GM18519 (cell line): ENCODE measurements at regions not wholly inside any gene's neighbourhood (a gene's known extent, or its start where the extent isn't known, plus 50 kb on each side); places are given as distances from the start of the nearest gene placed in this dataset.
A peak's percentile ranks its signal among the peaks of the same experiment; 100 is the strongest.
"Not testable (repeated sequence)": the region's sequence is repeated elsewhere in the genome, so short reads cannot be mapped to it uniquely, and the experiment has no call there.

Experiments used
- ATAC-seq: cut with Tn5 transposase; IDR thresholded peaks from one replicate; pipeline ENCODE4 v1.9.1; 2021; ENCODE audit warnings: mild to moderate bottlenecking, moderate library complexity; ENCODE audit not compliant: unreplicated experiment, low FRiP score

- ATAC-seq: no peak
Measured at GRCh38 chr7:82629583-82629982, 186.0 kb upstream of the CACNA2D1 start.

GRCh38 chr7:82625377-82625776 lies 181.8 kb upstream of the CACNA2D1 start:
- no peak for ATAC-seq

DNA sequence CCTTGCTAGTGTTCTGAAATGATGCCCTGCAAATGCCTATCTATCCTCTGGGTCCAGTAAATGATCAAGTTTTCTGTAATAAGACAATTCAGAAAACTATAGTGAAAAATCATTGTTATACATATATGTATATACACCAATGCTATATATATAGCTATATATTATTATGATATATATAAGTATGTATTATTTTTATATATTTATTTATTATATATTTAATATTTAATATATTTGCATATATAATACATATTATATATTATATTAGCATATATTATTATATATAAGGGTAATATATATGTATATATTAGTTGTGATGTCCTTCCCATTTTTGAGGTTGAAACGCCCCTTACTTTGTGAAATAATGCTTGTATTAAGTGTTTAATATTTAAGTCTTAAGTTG lies 181.4 kb upstream of the CACNA2D1 start:
- no peak for ATAC-seq

DNA sequence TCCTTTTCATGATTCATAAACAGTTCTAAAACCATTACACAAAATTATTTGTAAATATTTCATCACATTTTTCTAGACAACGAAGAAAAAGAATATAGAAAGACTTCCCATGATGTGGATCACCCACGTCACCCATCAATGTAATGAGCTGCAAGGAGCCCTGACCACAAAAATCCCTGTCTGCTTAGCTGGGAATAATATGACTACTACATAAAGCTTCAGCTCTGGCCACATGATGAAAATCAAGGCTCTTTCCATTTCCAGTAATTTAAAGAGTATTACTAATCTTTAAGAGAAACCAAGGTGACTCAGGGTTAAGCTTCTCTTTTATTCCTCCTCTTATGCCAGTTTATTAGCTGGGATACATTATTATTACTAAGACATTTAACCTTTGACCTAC lies 180.8 kb upstream of the CACNA2D1 start:
- no peak for ATAC-seq

GRCh38 chr7:82623812-82624211 lies 180.2 kb upstream of the CACNA2D1 start:
- no peak for ATAC-seq

GRCh38 chr7:82617156-82617555 lies 173.6 kb upstream of the CACNA2D1 start:
- ATAC-seq: no peak

GRCh38 chr7:82616059-82616728 lies 172.6 kb upstream of the CACNA2D1 start:
- no peak for ATAC-seq

DNA sequence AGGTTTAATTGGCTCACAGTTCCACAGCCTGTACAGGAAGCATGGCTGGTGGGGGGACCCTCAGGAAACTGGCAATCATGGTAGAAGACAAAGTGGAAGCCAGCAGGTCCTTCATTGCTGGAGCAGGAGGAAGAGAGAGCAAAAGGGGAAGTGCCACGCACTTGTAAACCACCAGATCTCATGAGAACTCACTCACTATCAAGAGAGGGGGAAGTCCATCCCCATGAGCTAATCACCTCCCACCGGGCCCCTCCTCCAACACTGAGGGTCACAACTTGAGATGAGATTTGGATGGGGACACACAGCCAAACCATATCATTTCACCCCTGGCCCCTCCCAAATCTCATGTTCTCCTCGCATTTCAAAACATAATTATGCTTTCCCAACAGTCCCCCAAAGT lies 171.9 kb upstream of the CACNA2D1 start:
- peak; percentile 58 for ATAC-seq

DNA sequence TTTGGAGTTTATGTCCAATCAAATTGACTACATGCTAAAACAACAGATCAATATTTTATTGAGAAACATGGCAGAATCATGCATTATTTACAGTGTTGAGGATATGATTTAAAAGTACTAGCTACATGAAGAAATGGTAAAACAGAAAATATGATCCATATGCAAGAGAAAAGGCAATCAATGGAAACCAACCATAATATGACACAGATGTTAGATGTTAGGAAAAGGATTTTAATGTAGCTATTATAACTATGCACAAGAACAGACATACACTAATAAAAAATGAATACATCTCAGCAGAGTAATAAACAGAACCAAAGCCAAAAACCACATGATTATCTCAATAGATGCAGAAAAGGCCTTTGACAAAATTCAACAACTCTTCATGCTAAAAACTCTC lies 166.2 kb upstream of the CACNA2D1 start:
- no peak for ATAC-seq

- ATAC-seq: peak; percentile 66
Measured at GRCh38 chr7:82605247-82605864, 161.8 kb upstream of the CACNA2D1 start.

- no peak for ATAC-seq
Measured at GRCh38 chr7:82602066-82602465, 158.5 kb upstream of the CACNA2D1 start.

- ATAC-seq: no peak
Measured at GRCh38 chr7:82600531-82600930, 157.0 kb upstream of the CACNA2D1 start.

DNA sequence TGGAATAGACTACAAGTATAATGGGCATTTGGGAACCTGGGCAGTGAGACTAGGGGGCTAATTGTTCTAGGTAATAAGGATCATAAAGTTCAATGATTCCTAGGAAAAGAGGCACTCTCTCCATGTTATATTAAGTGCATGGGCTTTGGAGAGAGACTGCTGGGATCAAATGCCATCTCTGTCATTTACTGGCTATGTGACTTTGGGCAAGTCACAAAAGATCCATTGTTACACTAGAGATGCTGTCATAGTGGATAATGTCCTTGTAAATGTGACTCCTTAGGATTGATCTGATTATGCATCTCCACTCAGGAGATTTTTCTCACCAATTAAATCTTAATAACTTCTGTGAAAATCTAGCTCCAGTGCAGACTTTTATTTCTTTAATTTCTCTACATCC lies 156.3 kb upstream of the CACNA2D1 start:
- ATAC-seq: no peak

DNA sequence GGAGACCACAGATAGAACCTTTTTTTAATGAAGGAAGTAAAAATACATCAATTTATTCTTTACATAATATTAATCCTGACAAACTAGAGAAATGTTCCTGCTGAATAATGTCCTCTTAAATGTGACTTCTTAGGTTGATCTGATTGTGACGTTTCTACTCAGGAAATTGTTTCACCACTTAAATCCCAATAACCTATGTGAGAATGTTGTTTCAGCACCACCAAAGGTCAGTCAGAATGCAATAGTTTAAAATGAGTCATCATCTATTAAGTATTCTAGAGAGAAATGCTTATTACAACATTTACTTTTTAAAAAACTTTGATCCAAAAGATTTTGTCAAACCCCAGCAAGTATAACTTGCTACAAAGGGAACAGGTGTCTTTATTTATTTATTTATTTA lies 155.4 kb upstream of the CACNA2D1 start:
- ATAC-seq: no peak

DNA sequence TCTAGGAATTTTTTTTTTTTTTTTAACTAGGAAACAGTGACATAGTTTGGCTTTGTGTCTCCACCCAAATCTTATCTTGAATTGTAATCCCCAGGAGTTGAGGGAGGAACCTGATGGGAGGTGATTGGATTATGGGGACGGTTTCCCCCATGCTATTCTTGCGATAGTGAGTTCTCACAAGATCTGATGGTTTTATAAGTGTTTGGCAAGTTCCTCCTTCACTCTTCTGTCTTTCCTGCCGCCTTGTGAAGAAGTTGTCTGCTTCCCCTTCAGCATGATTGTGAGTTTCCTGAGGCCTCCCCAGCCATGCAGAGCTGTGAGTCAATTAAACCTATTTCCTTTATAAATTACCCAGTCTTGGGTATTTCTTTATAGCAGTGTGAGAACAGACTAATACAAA lies 152.2 kb upstream of the CACNA2D1 start:
- ATAC-seq: not testable (repeated sequence)

- ATAC-seq: no peak
Measured at GRCh38 chr7:82595176-82595575, 151.6 kb upstream of the CACNA2D1 start.

GRCh38 chr7:82594665-82595064 lies 151.1 kb upstream of the CACNA2D1 start:
- ATAC-seq: no peak

DNA sequence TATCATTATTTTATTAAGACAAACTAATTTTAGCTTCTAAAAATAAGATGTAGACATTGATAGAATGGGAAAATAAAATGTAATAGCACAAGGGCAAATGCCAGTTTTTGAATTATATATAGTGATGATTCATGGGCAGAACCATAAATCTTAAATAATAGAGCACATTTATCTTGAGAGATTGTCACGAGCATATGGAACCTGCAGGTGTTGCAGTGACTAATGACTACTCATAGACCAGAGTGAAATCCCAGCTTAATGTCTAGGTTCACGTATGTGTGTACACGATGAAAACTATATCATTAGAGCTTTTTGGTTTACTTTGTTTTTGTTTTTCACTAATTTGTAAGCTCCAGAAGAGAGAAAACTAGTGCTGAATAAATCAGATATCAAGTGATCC lies 150.2 kb upstream of the CACNA2D1 start:
- ATAC-seq: no peak

DNA sequence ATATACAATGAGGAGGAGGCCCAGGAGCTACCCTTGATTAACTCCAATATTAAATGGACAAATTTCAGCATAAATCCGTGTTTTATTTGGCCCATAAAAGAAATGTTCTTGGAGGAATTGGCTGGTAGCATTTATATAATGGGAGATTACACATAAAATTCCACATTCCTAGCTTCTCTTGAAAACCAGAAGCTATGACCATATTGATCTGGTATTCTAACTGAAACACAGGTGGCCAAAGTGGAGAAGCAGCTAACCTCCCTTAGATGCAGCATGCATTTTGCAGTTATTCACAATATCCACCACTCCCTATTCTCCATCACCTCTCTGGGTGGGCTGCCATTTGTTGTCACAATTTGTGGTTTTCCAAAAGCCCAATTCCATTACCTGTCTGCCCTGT lies 148.8 kb upstream of the CACNA2D1 start:
- no peak for ATAC-seq

GRCh38 chr7:82579047-82579446 lies 135.5 kb upstream of the CACNA2D1 start:
- no peak for ATAC-seq

DNA sequence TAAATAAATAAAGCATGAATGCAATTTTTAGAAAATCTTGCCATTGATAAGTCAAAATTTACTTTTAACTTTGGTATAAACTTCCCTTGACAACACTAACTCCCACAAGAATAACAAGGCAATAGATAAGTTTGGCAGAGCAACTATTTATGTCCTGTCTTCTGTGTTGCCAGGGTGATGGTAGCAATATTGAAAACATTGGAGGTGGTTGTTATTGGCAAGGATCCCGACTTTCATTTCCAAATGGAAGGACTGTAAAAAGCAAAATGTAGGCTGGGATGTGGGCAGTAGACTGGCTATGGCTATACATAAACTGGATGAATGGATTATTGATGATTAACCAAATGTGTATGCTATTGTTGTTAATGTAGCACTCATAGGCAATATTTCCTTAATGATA lies 134.9 kb upstream of the CACNA2D1 start:
- ATAC-seq: no peak

DNA sequence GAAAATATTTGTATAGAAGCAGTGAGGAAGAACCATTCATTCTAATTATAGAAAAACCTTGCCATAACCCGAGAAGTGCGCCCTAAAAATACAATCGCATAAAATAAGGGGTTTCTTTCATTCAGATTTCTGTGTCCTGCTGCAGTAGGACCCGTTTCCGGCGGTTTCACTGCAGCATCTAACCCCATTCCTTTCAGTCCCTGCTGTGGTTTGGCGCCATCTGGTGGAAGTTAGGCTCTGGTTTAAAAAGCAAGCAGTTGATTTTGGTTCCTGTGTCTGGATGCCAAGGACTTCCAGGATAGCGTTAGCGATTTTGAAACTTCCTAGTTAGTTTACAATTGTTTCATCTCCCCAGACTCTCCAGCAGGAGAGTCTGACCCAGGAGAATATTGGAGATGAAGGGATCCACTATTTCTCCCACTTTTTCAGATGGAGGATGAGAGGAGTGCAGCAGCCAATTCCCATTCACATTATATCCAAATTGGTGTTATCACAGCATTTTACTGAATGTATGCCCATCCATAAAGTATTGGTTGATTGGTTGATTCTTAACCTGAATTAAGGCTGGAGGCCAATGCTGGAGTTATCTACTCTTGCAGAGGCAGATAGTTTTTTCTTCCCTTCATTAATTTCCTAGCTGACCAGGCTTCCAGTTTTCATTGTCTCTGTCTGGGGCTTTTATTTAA lies 128.8 kb upstream of the CACNA2D1 start:
- peak; percentile 94 for ATAC-seq
